MCF 10A (cell line): ENCODE measurements at regions not wholly inside any gene's neighbourhood (a gene's known extent, or its start where the extent isn't known, plus 50 kb on each side); places are given as distances from the start of the nearest gene placed in this dataset.

Source experiments
- BruUV-seq: library from RNA; stranded (reverse); fragments of 400-500 nt; replicated peaks from 2 replicates; lab custom pipeline; 2021; lab: Mats Ljungman, UMichigan
- CTCF ChIA-PET: fragments of 300-600 bp; sonication (Branson Sonifier 250); formaldehyde crosslinking; extraction: SDS; loops from one replicate; lab custom pipeline; 2021; ENCODE audit warnings: antibody characterized with exemption, inconsistent platforms; lab: Yijun Ruan, JAX
- POLR2A ChIA-PET: fragments of 300-600, 350-650 bp; sonication (Branson Sonifier 250); formaldehyde crosslinking; extraction: SDS; loops from one replicate; lab custom pipeline; 2020; ENCODE audit warnings: antibody characterized with exemption, inconsistent platforms; lab: Yijun Ruan, JAX
- DNase-seq: peaks from one replicate; pipeline ENCODE4 v3.0.0-alpha.2; 2018; ENCODE audit not compliant: unreplicated experiment
- H3K27ac Mint-ChIP-seq: one replicate; pipeline ENCODE4 v1.8.0; 2022; ENCODE audit warnings: mild to moderate bottlenecking, low read depth, mixed read lengths; ENCODE audit not compliant: unreplicated experiment
- H3K27me3 Mint-ChIP-seq: one replicate; pipeline ENCODE4 v1.8.0; 2022; ENCODE audit warnings: mixed read lengths; ENCODE audit not compliant: insufficient read depth, unreplicated experiment
- H3K36me3 Mint-ChIP-seq: one replicate; pipeline ENCODE4 v1.8.0; 2022; ENCODE audit warnings: mild to moderate bottlenecking, moderate library complexity, mixed read lengths; ENCODE audit not compliant: insufficient read depth, unreplicated experiment
- H3K4me1 Mint-ChIP-seq: one replicate; pipeline ENCODE4 v1.8.0; 2022; ENCODE audit warnings: mixed read lengths; ENCODE audit not compliant: insufficient read depth, unreplicated experiment
- H3K4me3 Mint-ChIP-seq: one replicate; pipeline ENCODE4 v1.8.0; 2022; ENCODE audit warnings: mild to moderate bottlenecking, moderate library complexity, mixed read lengths; ENCODE audit not compliant: unreplicated experiment
- H3K9me3 Mint-ChIP-seq: one replicate; pipeline ENCODE4 v1.8.0; 2022; ENCODE audit warnings: mixed read lengths; ENCODE audit not compliant: unreplicated experiment
- CTCF ChIP-seq: fragments of 200-600 bp; IDR thresholded peaks from one replicate; pipeline ENCODE4 v1.8.0; 2022; ENCODE audit warnings: antibody characterized with exemption, mild to moderate bottlenecking; ENCODE audit not compliant: unreplicated experiment
- intact Hi-C: fragments of 100-400 bp; cut with micrococcal nuclease; formaldehyde crosslinking; loops from 2 replicates; pipeline ENCODE4 v1.14.1; 2022

- no TSS peak for BruUV-seq
- DNase-seq, result no peak
- intact Hi-C loops, result no loop called here
- Mint-ChIP-seq H3K36me3 (no peaks in the 10 kb centered on the region), H3K4me3 (no peak overlapping the region), H3K9me3 (no peaks in the 10 kb centered on the region), H3K27me3 (no peaks in the 10 kb centered on the region), H3K27ac (no peak overlapping the region), H3K4me1 (no peaks in the 10 kb centered on the region)
- CTCF ChIA-PET, result no interaction called here
- TF ChIP-seq CTCF, result no peak
- POLR2A ChIA-PET, result no interaction called here
Observed at GRCh38 chr6:121844898-121845297, 409.5 kb downstream of the GJA1 start.

- Mint-ChIP-seq H3K27ac (no peak overlapping the region), H3K9me3 (no peaks in the 10 kb centered on the region), H3K4me1 (no peaks in the 10 kb centered on the region), H3K36me3 (no peaks in the 10 kb centered on the region), H3K27me3 (no peaks in the 10 kb centered on the region), H3K4me3 (no peak overlapping the region)
- no TSS peak for BruUV-seq
- TF ChIP-seq CTCF, result no peak
- CTCF ChIA-PET, result interaction anchor here (0.7 to 1.6 kb wide), 7 partner anchors 12 to 418 kb away, joined by 3 to 11 read pairs (median 4); no protein-coding TSS in a partner anchor
- POLR2A ChIA-PET, result interaction anchor here (1.0 kb wide), 1 partner anchor 32 kb away, joined by 3 read pairs; no protein-coding TSS in a partner anchor
- intact Hi-C loops, result loop anchor here (2.0 kb wide), 1 partner anchor 185 kb away; no protein-coding TSS in a partner anchor
- DNase-seq, result no peak
Observed at GRCh38 chr6:121847806-121848522, 412.5 kb downstream of the GJA1 start.

- no peak overlapping the region for H3K4me3 Mint-ChIP-seq
Observed at GRCh38 chr6:121848523-121849255, 413.2 kb downstream of the GJA1 start.

More at GRCh38 chr6:121848523-121849255, 413.2 kb downstream of the GJA1 start:
- H3K4me1 Mint-ChIP-seq, result no peaks in the 10 kb centered on the region
- no peak for DNase-seq
- POLR2A ChIA-PET, result interaction anchor here (0.7 to 1.0 kb wide), 2 partner anchors 32 to 131 kb away, joined by 3 read pairs; no protein-coding TSS in a partner anchor
- no peaks in the 10 kb centered on the region for H3K9me3 Mint-ChIP-seq
- no peak for TF ChIP-seq CTCF
- no peaks in the 10 kb centered on the region for H3K27me3 Mint-ChIP-seq
- no peaks in the 10 kb centered on the region for H3K36me3 Mint-ChIP-seq
- intact Hi-C loops, result loop anchor here (1.0 to 2.0 kb wide), 2 partner anchors 184 to 418 kb away; no protein-coding TSS in a partner anchor
- no TSS peak for BruUV-seq
- H3K27ac Mint-ChIP-seq, result no peak overlapping the region
- CTCF ChIA-PET, result interaction anchor here (0.5 to 2.8 kb wide), 14 partner anchors 9 to 418 kb away, joined by 3 to 11 read pairs (median 3); partner anchors contain the start of gene GJA1
